DND-41 (cell line): ENCODE measurements at regions not wholly inside any gene's neighbourhood (a gene's known extent, or its start where the extent isn't known, plus 50 kb on each side); places are given as distances from the start of the nearest gene placed in this dataset.
A peak's percentile ranks its signal among the peaks of the same experiment; 100 is the strongest.

ENCODE experiments used
- ATAC-seq: fragments of 200-7000 bp; cut with Tn5 transposase; 3 replicates; pipeline ENCODE4 v1.9.1; 2021; ENCODE audit warnings: low read depth; ENCODE audit not compliant: insufficient read depth
- DNase-seq: peaks from one replicate; pipeline ENCODE4 v3.0.0-alpha.2; 2020
- H2AFZ ChIP-seq: 2 replicates; pipeline ENCODE4 v1.6.0; 2012; ENCODE audit warnings: low read depth, low read length
- H3K27ac ChIP-seq: 2 replicates; pipeline ENCODE4 v1.5.1; 2012; ENCODE audit warnings: low read length, inconsistent platforms
- H3K27me3 ChIP-seq: fragments of 200-600 bp; sonication (generic); 2 replicates; pipeline ENCODE4 v1.6.0; 2012; ENCODE audit warnings: low read length, mild to moderate bottlenecking, inconsistent platforms; ENCODE audit not compliant: insufficient read depth, poor library complexity
- H3K36me3 ChIP-seq: 2 replicates; pipeline ENCODE4 v1.5.1; 2012; ENCODE audit warnings: low read length, inconsistent platforms; ENCODE audit not compliant: insufficient read depth
- H3K4me1 ChIP-seq: 2 replicates; pipeline ENCODE4 v1.5.1; 2012; ENCODE audit warnings: mild to moderate bottlenecking, low read length; ENCODE audit not compliant: insufficient read depth
- H3K4me2 ChIP-seq: 2 replicates; pipeline ENCODE4 v1.6.0; 2012; ENCODE audit warnings: mild to moderate bottlenecking, moderate library complexity, low read length, inconsistent platforms; ENCODE audit not compliant: insufficient read depth
- H3K4me3 ChIP-seq, 2 experiments: fragments of 200-600 bp in 1 of 2; shearing (Covaris generic) in 1 of 2; 2 replicates each; pipeline ENCODE4 v1.5.1; 2012 to 2016; ENCODE audit warnings: inconsistent platforms in 2 of 2, low read length in 2 of 2, mild to moderate bottlenecking in 2 of 2, low read depth in 1 of 2, moderate library complexity in 1 of 2
- H3K79me2 ChIP-seq: 2 replicates; pipeline ENCODE4 v1.6.0; 2012; ENCODE audit warnings: low read length, inconsistent platforms; ENCODE audit not compliant: insufficient read depth
- H3K9ac ChIP-seq: 2 replicates; pipeline ENCODE4 v1.6.0; 2012; ENCODE audit warnings: low read depth, mild to moderate bottlenecking, inconsistent platforms, low read length, moderate library complexity
- H3K9me3 ChIP-seq: 2 replicates; pipeline ENCODE4 v1.5.1; 2012; ENCODE audit warnings: low read length, moderate library complexity, mild to moderate bottlenecking, inconsistent platforms; ENCODE audit not compliant: insufficient read depth, severe bottlenecking
- H4K20me1 ChIP-seq: 2 replicates; pipeline ENCODE4 v1.6.0; 2012; ENCODE audit warnings: low read length; ENCODE audit not compliant: insufficient read depth
- CTCF ChIP-seq: IDR thresholded peaks from 2 replicates; pipeline ENCODE4 v1.5.1; 2012; ENCODE audit warnings: borderline replicate concordance, low read length, moderate library complexity, mild to moderate bottlenecking; ENCODE audit not compliant: poor library complexity, severe bottlenecking; ENCODE audit errors: extremely low read depth
- EZH2 ChIP-seq: IDR thresholded peaks from 3 replicates; pipeline ENCODE4 v1.6.1; 2012; ENCODE audit warnings: borderline replicate concordance, low read depth, mild to moderate bottlenecking, moderate library complexity, low read length, inconsistent platforms; ENCODE audit not compliant: severe bottlenecking

- Histone ChIP-seq H3K9ac (no peak overlapping the region), H3K4me3 (no peak overlapping the region), H3K9me3 (no peaks in the 10 kb centered on the region), H3K4me1 (no peaks in the 10 kb centered on the region), H3K79me2 (no peaks in the 10 kb centered on the region), H3K27me3 (no peaks in the 10 kb centered on the region), H3K27ac (no peak overlapping the region), H3K36me3 (no peaks in the 10 kb centered on the region), H3K4me2 (no peak overlapping the region), H4K20me1 (no peaks in the 10 kb centered on the region), H2AFZ (0 out of 2 replicates have a peak overlapping the region, but pooled peaks have one; percentile 5)
- ATAC-seq (no peak), DNase-seq (no peak)
- TF ChIP-seq CTCF (no peak), EZH2 (no peak)
These were observed 78.4 kb upstream of the NR3C1 start for GRCh38 chr5:143481697-143482531.

- Histone ChIP-seq H3K79me2 (no peaks in the 10 kb centered on the region), H3K9me3 (no peaks in the 10 kb centered on the region), H3K27ac (no peak overlapping the region), H2AFZ (no peak overlapping the region), H3K4me2 (no peak overlapping the region), H3K27me3 (no peaks in the 10 kb centered on the region), H3K9ac (no peak overlapping the region), H3K4me3 (no peak overlapping the region), H4K20me1 (no peaks in the 10 kb centered on the region), H3K4me1 (no peaks in the 10 kb centered on the region), H3K36me3 (no peaks in the 10 kb centered on the region)
- TF ChIP-seq EZH2 (no peak), CTCF (no peak)
- ATAC-seq (no peak), DNase-seq (no peak)
These were observed 76.5 kb upstream of the NR3C1 start for GRCh38 chr5:143480001-143480400.

- H3K36me3 ChIP-seq = no peaks in the 10 kb centered on the region
- TF ChIP-seq EZH2 = no peak
- TF ChIP-seq CTCF = no peak
- no peak overlapping the region for H3K27ac ChIP-seq
- H3K9ac ChIP-seq = no peak overlapping the region
- H3K4me3 ChIP-seq = no peak overlapping the region
- H3K79me2 ChIP-seq = no peaks in the 10 kb centered on the region
- no peaks in the 10 kb centered on the region for H3K27me3 ChIP-seq
- no peak overlapping the region for H3K4me2 ChIP-seq
- H3K4me1 ChIP-seq = no peaks in the 10 kb centered on the region
- no peak overlapping the region for H2AFZ ChIP-seq
- no peaks in the 10 kb centered on the region for H3K9me3 ChIP-seq
- no peaks in the 10 kb centered on the region for H4K20me1 ChIP-seq
- DNase-seq = no peak
- ATAC-seq = no peak
These were observed 75.9 kb upstream of the NR3C1 start for GRCh38 chr5:143479394-143479793.
